IMR-90 (cell line): ENCODE measurements at regions not wholly inside any gene's neighbourhood (a gene's known extent, or its start where the extent isn't known, plus 50 kb on each side); places are given as distances from the start of the nearest gene placed in this dataset.

ENCODE experiments used
- BHLHE40 ChIP-seq: fragments of 150-350 bp; IDR thresholded peaks from 2 replicates; pipeline ENCODE4 v1.6.1; 2016; ENCODE audit warnings: mild to moderate bottlenecking, low read depth, low read length
- CEBPB ChIP-seq: IDR thresholded peaks from 2 replicates; pipeline ENCODE4 v1.6.1; 2012; ENCODE audit warnings: low read depth, low read length, improper control_type of control experiment
- CTCF ChIP-seq: conservative IDR thresholded peaks from 2 replicates; pipeline ENCODE4 v1.5.1; 2012; ENCODE audit warnings: mild to moderate bottlenecking, low read depth, low read length, improper control_type of control experiment
- MAFK ChIP-seq: IDR thresholded peaks from 2 replicates; pipeline ENCODE4 v1.6.1; 2012; ENCODE audit warnings: low read depth, low read length, improper control_type of control experiment
- POLR2A ChIP-seq: IDR thresholded peaks from 2 replicates; pipeline ENCODE4 v1.6.1; 2012; ENCODE audit warnings: mild to moderate bottlenecking, low read depth, low read length
- RAD21 ChIP-seq: IDR thresholded peaks from 2 replicates; pipeline ENCODE4 v1.6.1; 2012; ENCODE audit warnings: low read length, improper control_type of control experiment
- RCOR1 ChIP-seq: IDR thresholded peaks from 2 replicates; pipeline ENCODE4 v1.6.1; 2012; ENCODE audit warnings: mild to moderate bottlenecking, low read length, improper control_type of control experiment; ENCODE audit not compliant: insufficient replicate concordance
- RFX5 ChIP-seq: IDR thresholded peaks from 2 replicates; pipeline ENCODE4 v1.8.0; 2012; ENCODE audit warnings: low read depth, mild to moderate bottlenecking, low read length, moderate library complexity
- SMC3 ChIP-seq: fragments of 150-350 bp; IDR thresholded peaks from 2 replicates; pipeline ENCODE4 v1.6.1; 2016; ENCODE audit warnings: low read depth, mild to moderate bottlenecking, antibody characterized with exemption, low read length, moderate library complexity
- USF2 ChIP-seq: fragments of 150-350 bp; IDR thresholded peaks from 2 replicates; pipeline ENCODE4 v1.6.1; 2017; ENCODE audit warnings: mild to moderate bottlenecking, antibody characterized with exemption, low read length, low read depth

- TF ChIP-seq CTCF (no peak), POLR2A (no peak), RCOR1 (no peak), MAFK (no peak), RAD21 (no peak), CEBPB (no peak), USF2 (no peak), BHLHE40 (no peak), RFX5 (no peak), SMC3 (no peak)
Observed at GRCh38 chr11:115739878-115740277, 235.7 kb upstream of the CADM1 start.
